GM12892 (cell line): ENCODE measurements at regions not wholly inside any gene's neighbourhood (a gene's known extent, or its start where the extent isn't known, plus 50 kb on each side); places are given as distances from the start of the nearest gene placed in this dataset.

ENCODE experiments used
- POLR2A ChIP-seq: IDR thresholded peaks from 2 replicates; pipeline ENCODE4 v1.6.1; 2011; ENCODE audit warnings: low read depth, low read length, control low read depth
- TAF1 ChIP-seq: IDR thresholded peaks from 2 replicates; pipeline ENCODE4 v1.6.1; 2011; ENCODE audit warnings: low read depth, mild to moderate bottlenecking, control low read depth, low read length, borderline replicate concordance

DNA sequence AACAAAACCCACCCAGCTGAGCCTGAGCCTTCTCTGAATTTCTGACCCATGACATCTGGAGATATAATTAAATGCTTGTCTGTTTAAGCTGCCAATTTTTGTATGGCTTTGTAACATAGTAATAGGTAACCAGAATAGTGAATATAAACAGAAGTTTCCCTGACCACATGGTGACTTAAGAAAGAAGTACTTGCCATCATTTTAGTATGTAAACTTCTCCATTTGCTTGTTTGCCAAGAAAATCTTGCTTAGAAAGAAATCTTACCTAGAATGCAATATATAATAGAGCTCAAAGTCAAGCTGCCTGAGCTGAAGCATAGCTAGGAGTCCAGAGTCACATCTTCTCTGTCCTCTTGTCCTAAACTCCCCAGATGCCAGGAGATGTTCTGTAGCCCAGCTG, 117.0 kb downstream of the PCSK1 start:
- no peak for TF ChIP-seq TAF1
- TF ChIP-seq POLR2A, result no peak
